IPS DF 6.9 (cell line): ENCODE measurements at regions not wholly inside any gene's neighbourhood (a gene's known extent, or its start where the extent isn't known, plus 50 kb on each side); places are given as distances from the start of the nearest gene placed in this dataset.

Experiments
- DNase-seq: peaks from one replicate; pipeline ENCODE4 v3.0.0-alpha.2; 2013; ENCODE audit warnings: low read depth, low spot score
- H3K27ac ChIP-seq: one replicate; pipeline ENCODE4 v1.5.1; 2013; ENCODE audit warnings: low read length, control low read depth
- H3K27me3 ChIP-seq: 2 replicates; pipeline ENCODE4 v1.6.1; 2013; ENCODE audit warnings: mild to moderate bottlenecking, low read length; ENCODE audit not compliant: control insufficient read depth, insufficient read depth
- H3K36me3 ChIP-seq: 2 replicates; pipeline ENCODE4 v1.6.1; 2013; ENCODE audit warnings: low read length; ENCODE audit not compliant: control insufficient read depth, insufficient read depth
- H3K4me1 ChIP-seq: 2 replicates; pipeline ENCODE4 v1.6.1; 2013; ENCODE audit warnings: low read length; ENCODE audit not compliant: control insufficient read depth, insufficient read depth
- H3K4me3 ChIP-seq: 2 replicates; pipeline ENCODE4 v1.5.1; 2013; ENCODE audit warnings: mild to moderate bottlenecking, low read length
- H3K9me3 ChIP-seq: 2 replicates; pipeline ENCODE4 v1.6.1; 2013; ENCODE audit warnings: low read length, inconsistent platforms; ENCODE audit not compliant: control insufficient read depth, insufficient read depth
- WGBS: extraction: QIAGEN DNeasy Blood & Tissue Kit; methylation state at CpG from one replicate; pipeline ENCODE4 v1.1.7; 2013; ENCODE audit warnings: mixed read lengths, missing lambda C conversion rate; ENCODE audit not compliant: insufficient read length, insufficient coverage; 5-methylcytosine and 5-hydroxymethylcytosine counted together

GRCh38 chr3:145767909-145768308, 393.1 kb downstream of the PLOD2 start:
- no peaks in the 10 kb centered on the region for H3K36me3 ChIP-seq
- H3K9me3 ChIP-seq, result no peaks in the 10 kb centered on the region
- no peaks in the 10 kb centered on the region for H3K4me1 ChIP-seq
- no peak overlapping the region for H3K4me3 ChIP-seq
- WGBS, result no CpG with 5 or more reads among the region's 1 CpG
- DNase-seq, result no peak
- no peak overlapping the region for H3K27ac ChIP-seq
- no peaks in the 10 kb centered on the region for H3K27me3 ChIP-seq

GRCh38 chr3:145776782-145777408, 384.1 kb downstream of the PLOD2 start:
- Histone ChIP-seq H3K4me1 (no peaks in the 10 kb centered on the region), H3K9me3 (no peaks in the 10 kb centered on the region), H3K36me3 (no peaks in the 10 kb centered on the region), H3K4me3 (no peak overlapping the region), H3K27ac (no peak overlapping the region), H3K27me3 (no peaks in the 10 kb centered on the region; the same call in 1 of the 2 replicates)
- WGBS, result no CpG with 5 or more reads among the region's 4 CpGs
- peak; percentile 72 for DNase-seq

- no peaks in the 10 kb centered on the region; the same call in 1 of the 2 replicates for H3K27me3 ChIP-seq
- no peak overlapping the region for H3K4me3 ChIP-seq
- H3K9me3 ChIP-seq, result no peaks in the 10 kb centered on the region
- no CpG with 5 or more reads among the region's 4 CpGs for WGBS
- DNase-seq, result no peak
- H3K27ac ChIP-seq, result no peak overlapping the region
- no peaks in the 10 kb centered on the region for H3K4me1 ChIP-seq
- no peaks in the 10 kb centered on the region for H3K36me3 ChIP-seq
Measured at GRCh38 chr3:145780301-145780700, 380.7 kb downstream of the PLOD2 start.

GRCh38 chr3:145785668-145786067, 375.3 kb downstream of the PLOD2 start:
- H3K27ac ChIP-seq, result no peak overlapping the region
- no peaks in the 10 kb centered on the region for H3K4me1 ChIP-seq
- no peak for DNase-seq
- no peaks in the 10 kb centered on the region for H3K36me3 ChIP-seq
- no peaks in the 10 kb centered on the region for H3K9me3 ChIP-seq
- no peaks in the 10 kb centered on the region for H3K27me3 ChIP-seq
- no peak overlapping the region for H3K4me3 ChIP-seq

- no CpG with 5 or more reads among the region's 3 CpGs for WGBS
- Histone ChIP-seq H3K4me3 (no peak overlapping the region), H3K27ac (no peak overlapping the region)
Measured at GRCh38 chr3:145798007-145798406, 363.0 kb downstream of the PLOD2 start.

GRCh38 chr3:145798696-145799537, 362.1 kb downstream of the PLOD2 start:
- no CpG with 5 or more reads among the region's 9 CpGs for WGBS
- Histone ChIP-seq H3K4me1 (no peaks in the 10 kb centered on the region), H3K27me3 (no peaks in the 10 kb centered on the region), H3K4me3 (no peak overlapping the region), H3K36me3 (no peaks in the 10 kb centered on the region), H3K9me3 (no peaks in the 10 kb centered on the region), H3K27ac (no peak overlapping the region)
- no peak for DNase-seq

More at GRCh38 chr3:145798007-145798406, 363.0 kb downstream of the PLOD2 start:
- H3K36me3 ChIP-seq, result no peaks in the 10 kb centered on the region
- no peaks in the 10 kb centered on the region for H3K4me1 ChIP-seq
- no peak for DNase-seq
- H3K27me3 ChIP-seq, result no peaks in the 10 kb centered on the region
- H3K9me3 ChIP-seq, result no peaks in the 10 kb centered on the region

GRCh38 chr3:145801696-145802095, 359.3 kb downstream of the PLOD2 start:
- Histone ChIP-seq H3K4me3 (no peak overlapping the region), H3K27me3 (no peaks in the 10 kb centered on the region), H3K27ac (no peak overlapping the region), H3K9me3 (no peaks in the 10 kb centered on the region), H3K4me1 (no peaks in the 10 kb centered on the region), H3K36me3 (no peaks in the 10 kb centered on the region)
- DNase-seq, result no peak

GRCh38 chr3:145807990-145808389, 353.0 kb downstream of the PLOD2 start:
- DNase-seq, result no peak
- WGBS, result no CpG with 5 or more reads among the region's 3 CpGs
- no peaks in the 10 kb centered on the region for H3K27me3 ChIP-seq
- H3K27ac ChIP-seq, result no peak overlapping the region
- no peaks in the 10 kb centered on the region for H3K9me3 ChIP-seq
- no peaks in the 10 kb centered on the region for H3K4me1 ChIP-seq
- no peaks in the 10 kb centered on the region for H3K36me3 ChIP-seq
- H3K4me3 ChIP-seq, result no peak overlapping the region

- Histone ChIP-seq H3K27me3 (no peaks in the 10 kb centered on the region), H3K36me3 (no peaks in the 10 kb centered on the region), H3K27ac (no peak overlapping the region), H3K4me1 (no peaks in the 10 kb centered on the region), H3K9me3 (no peaks in the 10 kb centered on the region), H3K4me3 (no peak overlapping the region)
- no peak for DNase-seq
- 100% methylated on average over 1 of the region's 5 CpGs for WGBS
Measured at GRCh38 chr3:145812391-145812790, 348.6 kb downstream of the PLOD2 start.

- no CpG with 5 or more reads among the region's 3 CpGs for WGBS
- no peaks in the 10 kb centered on the region for H3K9me3 ChIP-seq
- no peaks in the 10 kb centered on the region for H3K4me1 ChIP-seq
- DNase-seq, result peak; percentile 27
- no peaks in the 10 kb centered on the region for H3K27me3 ChIP-seq
- no peak overlapping the region for H3K27ac ChIP-seq
- H3K36me3 ChIP-seq, result no peaks in the 10 kb centered on the region
- no peak overlapping the region for H3K4me3 ChIP-seq
Measured at GRCh38 chr3:145815707-145816413, 345.1 kb downstream of the PLOD2 start.
